BE2C (cell line): ENCODE measurements at regions not wholly inside any gene's neighbourhood (a gene's known extent, or its start where the extent isn't known, plus 50 kb on each side); places are given as distances from the start of the nearest gene placed in this dataset.

Source experiments
- DNase-seq: peaks from one replicate; pipeline ENCODE4 v3.0.0-alpha.2; 2020
- H3K27me3 ChIP-seq: fragments of 250-450 bp; sonication (Bioruptor Pico); 2 replicates; pipeline ENCODE4 v1.5.1; 2020; ENCODE audit warnings: mild to moderate bottlenecking
- H3K36me3 ChIP-seq: fragments of 250-450 bp; sonication (Bioruptor Pico); 2 replicates; pipeline ENCODE4 v1.5.1; 2020; ENCODE audit warnings: mild to moderate bottlenecking
- H3K4me1 ChIP-seq: fragments of 250-450 bp; sonication (Bioruptor Pico); 2 replicates; pipeline ENCODE4 v1.5.1; 2020
- H3K4me3 ChIP-seq: 2 replicates; pipeline ENCODE4 v1.5.1; 2011; ENCODE audit warnings: low read depth, low read length
- H3K9me3 ChIP-seq: fragments of 250-450 bp; sonication (Bioruptor Pico); 2 replicates; pipeline ENCODE4 v1.5.1; 2020
- CTCF ChIP-seq: IDR thresholded peaks from 2 replicates; pipeline ENCODE4 v1.5.1; 2012; ENCODE audit warnings: mild to moderate bottlenecking, low read depth, low read length

GRCh38 chr11:112806876-112807275 is 154.3 kb upstream of the NCAM1 start:
- H3K27me3 ChIP-seq = no peaks in the 10 kb centered on the region
- no peak overlapping the region for H3K4me3 ChIP-seq
- H3K9me3 ChIP-seq = no peaks in the 10 kb centered on the region
- DNase-seq = no peak
- no peaks in the 10 kb centered on the region for H3K36me3 ChIP-seq
- no peak for TF ChIP-seq CTCF
- peaks cover 10% of the 10 kb centered on the region; the same call in 1 of the 2 replicates for H3K4me1 ChIP-seq

- Histone ChIP-seq H3K36me3 (no peaks in the 10 kb centered on the region), H3K27me3 (no peaks in the 10 kb centered on the region), H3K4me1 (peaks cover 10% of the 10 kb centered on the region; the same call in 1 of the 2 replicates), H3K4me3 (no peak overlapping the region), H3K9me3 (no peaks in the 10 kb centered on the region)
- TF ChIP-seq CTCF = no peak
- no peak for DNase-seq
Observed at GRCh38 chr11:112809429-112809828, 151.8 kb upstream of the NCAM1 start.

GRCh38 chr11:112810951-112811350 is 150.3 kb upstream of the NCAM1 start:
- H3K36me3 ChIP-seq = no peaks in the 10 kb centered on the region
- no peak overlapping the region for H3K4me3 ChIP-seq
- TF ChIP-seq CTCF = no peak
- H3K4me1 ChIP-seq = peaks cover 5% of the 10 kb centered on the region; the same call in 1 of the 2 replicates
- DNase-seq = no peak
- H3K9me3 ChIP-seq = no peaks in the 10 kb centered on the region
- H3K27me3 ChIP-seq = no peaks in the 10 kb centered on the region

- Histone ChIP-seq H3K36me3 (no peaks in the 10 kb centered on the region), H3K4me1 (peaks cover 3% of the 10 kb centered on the region; the same call in 1 of the 2 replicates), H3K9me3 (no peaks in the 10 kb centered on the region), H3K27me3 (no peaks in the 10 kb centered on the region), H3K4me3 (no peak overlapping the region)
- no peak for TF ChIP-seq CTCF
- DNase-seq = no peak
Observed at GRCh38 chr11:112811783-112812182, 149.4 kb upstream of the NCAM1 start.

GRCh38 chr11:112812729-112813128 is 148.5 kb upstream of the NCAM1 start:
- no peaks in the 10 kb centered on the region for H3K27me3 ChIP-seq
- no peaks in the 10 kb centered on the region for H3K9me3 ChIP-seq
- H3K36me3 ChIP-seq = no peaks in the 10 kb centered on the region
- TF ChIP-seq CTCF = no peak
- H3K4me1 ChIP-seq = no peaks in the 10 kb centered on the region
- H3K4me3 ChIP-seq = no peak overlapping the region
- DNase-seq = no peak

- TF ChIP-seq CTCF = no peak
- H3K36me3 ChIP-seq = no peaks in the 10 kb centered on the region
- H3K27me3 ChIP-seq = no peaks in the 10 kb centered on the region
Observed at GRCh38 chr11:112814168-112814567, 147.1 kb upstream of the NCAM1 start.

More at GRCh38 chr11:112814168-112814567, 147.1 kb upstream of the NCAM1 start:
- no peak for DNase-seq
- H3K9me3 ChIP-seq = no peaks in the 10 kb centered on the region
- H3K4me3 ChIP-seq = no peak overlapping the region
- H3K4me1 ChIP-seq = no peaks in the 10 kb centered on the region
